Colonic mucosa (tissue), 4 donors: ENCODE measurements at regions not wholly inside any gene's neighbourhood (a gene's known extent, or its start where the extent isn't known, plus 50 kb on each side); places are given as distances from the start of the nearest gene placed in this dataset.

Experiments
- DNase-seq: peaks from one replicate; pipeline ENCODE4 v3.0.0-alpha.2; 2020
- H3K27ac ChIP-seq: fragments of 200-600 bp; one replicate; pipeline ENCODE4 v1.8.0; 2021
- H3K27me3 ChIP-seq: fragments of 200-600 bp; one replicate; pipeline ENCODE4 v1.8.0; 2021
- H3K36me3 ChIP-seq: fragments of 200-600 bp; one replicate; pipeline ENCODE4 v1.8.0; 2021
- H3K4me1 ChIP-seq: fragments of 200-600 bp; one replicate; pipeline ENCODE4 v1.8.0; 2021; ENCODE audit warnings: mild to moderate bottlenecking
- H3K4me3 ChIP-seq: fragments of 200-600 bp; one replicate; pipeline ENCODE4 v1.8.0; 2021
- H3K9ac ChIP-seq, 2 donors: one replicate each; pipeline ENCODE4 v1.7.0; 2013; ENCODE audit warnings: control low read depth in 2 of 2, low read depth in 2 of 2, low read length in 2 of 2
- H3K9me3 ChIP-seq: fragments of 200-600 bp; one replicate; pipeline ENCODE4 v1.8.0; 2021
- intact Hi-C: fragments of 100-400 bp; cut with DNase I; formaldehyde crosslinking; loops from one replicate; pipeline ENCODE4 v1.14.1; 2022
- TF ChIP-seq, protein P1 (sequence below): fragments of 200-600 bp; IDR thresholded peaks from one replicate; pipeline ENCODE4 v1.8.0; 2022; ENCODE audit warnings: antibody characterized with exemption, mild to moderate bottlenecking
- donor health status: healthy.
- donor health status: DM: no; HTN: no; CAD: no.
- donor health status: DM: no; HTN: no; CAD: no.

- TF ChIP-seq, protein P1, sequence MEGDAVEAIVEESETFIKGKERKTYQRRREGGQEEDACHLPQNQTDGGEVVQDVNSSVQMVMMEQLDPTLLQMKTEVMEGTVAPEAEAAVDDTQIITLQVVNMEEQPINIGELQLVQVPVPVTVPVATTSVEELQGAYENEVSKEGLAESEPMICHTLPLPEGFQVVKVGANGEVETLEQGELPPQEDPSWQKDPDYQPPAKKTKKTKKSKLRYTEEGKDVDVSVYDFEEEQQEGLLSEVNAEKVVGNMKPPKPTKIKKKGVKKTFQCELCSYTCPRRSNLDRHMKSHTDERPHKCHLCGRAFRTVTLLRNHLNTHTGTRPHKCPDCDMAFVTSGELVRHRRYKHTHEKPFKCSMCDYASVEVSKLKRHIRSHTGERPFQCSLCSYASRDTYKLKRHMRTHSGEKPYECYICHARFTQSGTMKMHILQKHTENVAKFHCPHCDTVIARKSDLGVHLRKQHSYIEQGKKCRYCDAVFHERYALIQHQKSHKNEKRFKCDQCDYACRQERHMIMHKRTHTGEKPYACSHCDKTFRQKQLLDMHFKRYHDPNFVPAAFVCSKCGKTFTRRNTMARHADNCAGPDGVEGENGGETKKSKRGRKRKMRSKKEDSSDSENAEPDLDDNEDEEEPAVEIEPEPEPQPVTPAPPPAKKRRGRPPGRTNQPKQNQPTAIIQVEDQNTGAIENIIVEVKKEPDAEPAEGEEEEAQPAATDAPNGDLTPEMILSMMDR, result no peak
- no peaks in the 10 kb centered on the region for H3K27me3 ChIP-seq
- H3K4me3 ChIP-seq, result no peak overlapping the region
- no peaks in the 10 kb centered on the region for H3K9me3 ChIP-seq
- no peak for DNase-seq
- intact Hi-C loops, result no loop called here
- H3K36me3 ChIP-seq, result no peaks in the 10 kb centered on the region
- H3K9ac ChIP-seq, result no peak overlapping the region
- no peak overlapping the region for H3K27ac ChIP-seq
- H3K4me1 ChIP-seq, result no peaks in the 10 kb centered on the region
Measured at GRCh38 chr4:27129871-27130366, 269.3 kb downstream of the STIM2 start.

GRCh38 chr4:27132497-27132896, 271.9 kb downstream of the STIM2 start:
- no peaks in the 10 kb centered on the region for H3K36me3 ChIP-seq

GRCh38 chr4:27140486-27140885, 279.8 kb downstream of the STIM2 start:
- TF ChIP-seq, protein P1, result no peak
- H3K4me1 ChIP-seq, result no peaks in the 10 kb centered on the region
- H3K27ac ChIP-seq, result no peak overlapping the region
- no peak overlapping the region for H3K4me3 ChIP-seq
- intact Hi-C loops, result no loop called here
- H3K9me3 ChIP-seq, result no peaks in the 10 kb centered on the region
- no peaks in the 10 kb centered on the region for H3K27me3 ChIP-seq
- H3K36me3 ChIP-seq, result no peaks in the 10 kb centered on the region
- H3K9ac ChIP-seq, result no peak overlapping the region
- DNase-seq, result no peak

More at GRCh38 chr4:27132497-27132896, 271.9 kb downstream of the STIM2 start:
- H3K4me3 ChIP-seq, result no peak overlapping the region
- no peaks in the 10 kb centered on the region for H3K9me3 ChIP-seq
- H3K9ac ChIP-seq, result no peak overlapping the region
- H3K4me1 ChIP-seq, result no peaks in the 10 kb centered on the region
- no peak for DNase-seq
- H3K27me3 ChIP-seq, result no peaks in the 10 kb centered on the region
- intact Hi-C loops, result no loop called here
- TF ChIP-seq, protein P1, result no peak
- H3K27ac ChIP-seq, result no peak overlapping the region

DNA sequence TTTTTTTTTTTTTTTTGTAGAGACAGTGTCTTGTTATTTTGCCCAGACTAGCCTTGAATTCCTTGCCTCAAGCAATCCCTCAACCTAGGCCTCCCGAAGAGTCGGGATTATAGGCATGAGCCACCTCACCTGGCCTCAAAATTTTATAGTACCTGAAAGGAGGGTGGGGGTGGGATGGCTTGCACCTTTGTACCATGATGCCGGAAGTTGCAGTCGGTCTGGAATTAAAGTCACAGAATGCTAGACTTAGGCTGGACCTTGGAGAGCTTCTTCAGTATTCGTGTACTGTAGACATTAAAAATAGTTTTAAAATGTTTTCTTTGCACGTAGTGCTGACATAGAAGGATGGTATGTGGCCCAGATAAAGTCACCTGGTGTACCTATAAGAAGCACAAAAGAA, 280.9 kb downstream of the STIM2 start:
- DNase-seq, result peak; percentile 28
- Histone ChIP-seq H3K4me3 (no peak overlapping the region), H3K27ac (no peak overlapping the region), H3K9ac (no peak overlapping the region), H3K36me3 (no peaks in the 10 kb centered on the region), H3K27me3 (no peaks in the 10 kb centered on the region), H3K4me1 (no peaks in the 10 kb centered on the region), H3K9me3 (no peaks in the 10 kb centered on the region)
- intact Hi-C loops, result no loop called here
- TF ChIP-seq, protein P1, result no peak

- no peak overlapping the region for H3K9ac ChIP-seq
Measured at GRCh38 chr4:27142841-27143240, 282.2 kb downstream of the STIM2 start.

More at GRCh38 chr4:27142841-27143240, 282.2 kb downstream of the STIM2 start:
- no peaks in the 10 kb centered on the region for H3K27me3 ChIP-seq
- no peak overlapping the region for H3K27ac ChIP-seq
- no peaks in the 10 kb centered on the region for H3K9me3 ChIP-seq
- intact Hi-C loops, result no loop called here
- no peak for DNase-seq
- H3K36me3 ChIP-seq, result no peaks in the 10 kb centered on the region
- TF ChIP-seq, protein P1, result no peak
- H3K4me3 ChIP-seq, result no peak overlapping the region
- no peaks in the 10 kb centered on the region for H3K4me1 ChIP-seq
